ENCODE measurements at regions not wholly inside any gene's neighbourhood (a gene's known extent, or its start where the extent isn't known, plus 50 kb on each side); places are given as distances from the start of the nearest gene placed in this dataset.

- H3K27me3 ChIP-seq (replicated peaks; ENCODE audit: insufficient read depth, low read depth, low read length, poor library complexity): no peaks in the 10 kb centered on the region
- no peaks in the 10 kb centered on the region for H3K9me3 ChIP-seq (ENCODE audit: low read depth, low read length, poor library complexity, severe bottlenecking)
- intact Hi-C loops (cut with micrococcal nuclease; ENCODE audit: unreplicated experiment): no loop called here
- no peak overlapping the region for H3K27ac ChIP-seq (ENCODE audit: low read depth, low read length, poor library complexity, severe bottlenecking)
- no peaks in the 10 kb centered on the region for H3K4me1 ChIP-seq (ENCODE audit: insufficient read depth, low read length, poor library complexity, severe bottlenecking)
- CTCF ChIA-PET: no interaction called here
- no peak for TF ChIP-seq CTCF (conservative IDR thresholded peaks at IDR 0.05; ENCODE audit: low read depth, low read length)
- no TSS peak for BruUV-seq (replicated peaks)
- DNase-seq (ENCODE audit: low spot score): no peak
- POLR2A ChIA-PET (ENCODE audit: low non-redundant PET): no interaction called here
- H3K4me3 ChIP-seq (ENCODE audit: low read depth, low read length, poor library complexity, severe bottlenecking): no peak overlapping the region
- H3K36me3 ChIP-seq (ENCODE audit: insufficient read depth, low read length, poor library complexity, severe bottlenecking): no peaks in the 10 kb centered on the region
Measured at GRCh38 chr3:164781755-164782154, 296.5 kb downstream of the SI start.

- Histone ChIP-seq H3K4me1 (ENCODE audit: insufficient read depth, low read length, poor library complexity, severe bottlenecking) (no peaks in the 10 kb centered on the region), H3K4me3 (ENCODE audit: low read depth, low read length, poor library complexity, severe bottlenecking) (no peak overlapping the region), H3K36me3 (ENCODE audit: insufficient read depth, low read length, poor library complexity, severe bottlenecking) (no peaks in the 10 kb centered on the region), H3K27me3 (replicated peaks; ENCODE audit: insufficient read depth, low read depth, low read length, poor library complexity) (no peaks in the 10 kb centered on the region), H3K27ac (ENCODE audit: low read depth, low read length, poor library complexity, severe bottlenecking) (no peak overlapping the region), H3K9me3 (ENCODE audit: low read depth, low read length, poor library complexity, severe bottlenecking) (no peaks in the 10 kb centered on the region)
- no peak for TF ChIP-seq EZH2 (IDR thresholded peaks at IDR 0.05; ENCODE audit: borderline replicate concordance, low read depth, low read length, poor library complexity, severe bottlenecking)
- TF ChIP-seq CTCF (conservative IDR thresholded peaks at IDR 0.05; ENCODE audit: low read depth, low read length): no peak
- intact Hi-C loops (cut with micrococcal nuclease; ENCODE audit: unreplicated experiment): no loop called here
- DNase-seq (ENCODE audit: low spot score): no peak
- ChIA-PET CTCF (no interaction called here), POLR2A (ENCODE audit: low non-redundant PET) (no interaction called here)
- BruUV-seq (replicated peaks): no TSS peak
Measured at GRCh38 chr3:164779816-164780215, 298.5 kb downstream of the SI start.

- TF ChIP-seq EZH2 (IDR thresholded peaks at IDR 0.05; ENCODE audit: borderline replicate concordance, low read depth, low read length, poor library complexity, severe bottlenecking): no peak
- TF ChIP-seq CTCF (conservative IDR thresholded peaks at IDR 0.05; ENCODE audit: low read depth, low read length): no peak
- BruUV-seq (replicated peaks): no TSS peak
- no peaks in the 10 kb centered on the region for H3K4me1 ChIP-seq (ENCODE audit: insufficient read depth, low read length, poor library complexity, severe bottlenecking)
- POLR2A ChIA-PET (ENCODE audit: low non-redundant PET): no interaction called here
- H3K9me3 ChIP-seq (ENCODE audit: low read depth, low read length, poor library complexity, severe bottlenecking): no peaks in the 10 kb centered on the region
- no peak overlapping the region for H3K4me3 ChIP-seq (ENCODE audit: low read depth, low read length, poor library complexity, severe bottlenecking)
- no peaks in the 10 kb centered on the region for H3K36me3 ChIP-seq (ENCODE audit: insufficient read depth, low read length, poor library complexity, severe bottlenecking)
- H3K27me3 ChIP-seq (replicated peaks; ENCODE audit: insufficient read depth, low read depth, low read length, poor library complexity): no peaks in the 10 kb centered on the region
- intact Hi-C loops (cut with micrococcal nuclease; ENCODE audit: unreplicated experiment): no loop called here
- no peak for DNase-seq (ENCODE audit: low spot score)
- CTCF ChIA-PET: no interaction called here
- no peak overlapping the region for H3K27ac ChIP-seq (ENCODE audit: low read depth, low read length, poor library complexity, severe bottlenecking)
Measured at GRCh38 chr3:164752812-164753211, 325.5 kb downstream of the SI start.

Data from A673 (cell line).